ENCODE measurements at regions not wholly inside any gene's neighbourhood (a gene's known extent, or its start where the extent isn't known, plus 50 kb on each side); places are given as distances from the start of the nearest gene placed in this dataset.

GRCh38 chr6:142569676-142570075 is 267.9 kb downstream of the ADGRG6 start:
- no peak for TF ChIP-seq ZFX (IDR thresholded peaks at IDR 0.05)
- TF ChIP-seq CTCF (conservative IDR thresholded peaks at IDR 0.05): no peak
- H3K27ac ChIP-seq: no peak overlapping the region

- TF ChIP-seq CTCF (conservative IDR thresholded peaks at IDR 0.05) (no peak), ZFX (IDR thresholded peaks at IDR 0.05) (no peak)
- no peak overlapping the region for H3K27ac ChIP-seq
These were observed 268.4 kb downstream of the ADGRG6 start for GRCh38 chr6:142570221-142570671.

DNA sequence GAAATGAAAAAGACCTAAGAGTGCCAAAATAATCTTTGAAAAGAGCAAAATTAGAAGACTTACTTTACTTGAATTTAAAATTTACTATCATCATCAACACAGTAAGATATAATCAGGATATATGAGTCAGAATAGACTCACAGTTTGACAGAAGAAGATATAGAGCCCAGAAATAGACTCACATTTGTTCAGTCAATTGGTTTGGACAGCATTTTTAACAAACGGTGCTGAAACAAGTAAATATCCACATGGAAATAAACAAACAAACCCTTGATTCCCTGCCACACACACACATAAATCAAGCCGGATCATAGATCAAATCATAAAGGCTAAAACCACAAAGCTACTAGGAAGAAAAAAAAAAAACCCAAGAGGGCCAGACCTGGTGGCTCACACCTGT is 291.1 kb downstream of the ADGRG6 start:
- TF ChIP-seq CTCF (conservative IDR thresholded peaks at IDR 0.05): no peak
- no peak for TF ChIP-seq ZFX (IDR thresholded peaks at IDR 0.05)
- H3K27ac ChIP-seq: peak overlapping the region; percentile 73

- no peak overlapping the region for H3K27ac ChIP-seq
- TF ChIP-seq ZFX (IDR thresholded peaks at IDR 0.05): no peak
- TF ChIP-seq CTCF (conservative IDR thresholded peaks at IDR 0.05): no peak
These were observed 296.0 kb downstream of the ADGRG6 start for GRCh38 chr6:142597836-142598235.

- TF ChIP-seq ZFX (IDR thresholded peaks at IDR 0.05) (no peak), CTCF (conservative IDR thresholded peaks at IDR 0.05) (no peak)
- no peak overlapping the region for H3K27ac ChIP-seq
These were observed 299.6 kb downstream of the ADGRG6 start for GRCh38 chr6:142601427-142601826.

DNA sequence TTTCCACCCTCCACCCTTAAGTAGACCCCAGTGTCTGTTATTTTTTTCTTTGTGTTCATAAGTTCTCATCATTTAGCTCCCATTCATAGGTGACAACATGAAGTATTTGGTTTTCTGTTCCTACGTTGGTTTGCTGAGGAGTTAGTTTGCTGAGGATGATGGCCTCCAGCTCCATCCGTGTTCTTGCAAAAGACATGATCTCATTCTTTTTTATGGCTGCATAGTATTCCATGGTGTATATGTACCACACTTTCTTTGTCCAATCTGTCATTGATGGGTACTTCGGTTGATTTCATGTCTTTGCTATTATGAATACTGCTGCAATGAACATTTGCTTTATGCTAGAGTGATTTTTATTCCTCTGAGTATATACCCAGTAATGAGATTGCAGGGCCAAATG is 301.2 kb downstream of the ADGRG6 start:
- no peak overlapping the region for H3K27ac ChIP-seq
- no peak for TF ChIP-seq CTCF (conservative IDR thresholded peaks at IDR 0.05)
- TF ChIP-seq ZFX (IDR thresholded peaks at IDR 0.05): no peak

DNA sequence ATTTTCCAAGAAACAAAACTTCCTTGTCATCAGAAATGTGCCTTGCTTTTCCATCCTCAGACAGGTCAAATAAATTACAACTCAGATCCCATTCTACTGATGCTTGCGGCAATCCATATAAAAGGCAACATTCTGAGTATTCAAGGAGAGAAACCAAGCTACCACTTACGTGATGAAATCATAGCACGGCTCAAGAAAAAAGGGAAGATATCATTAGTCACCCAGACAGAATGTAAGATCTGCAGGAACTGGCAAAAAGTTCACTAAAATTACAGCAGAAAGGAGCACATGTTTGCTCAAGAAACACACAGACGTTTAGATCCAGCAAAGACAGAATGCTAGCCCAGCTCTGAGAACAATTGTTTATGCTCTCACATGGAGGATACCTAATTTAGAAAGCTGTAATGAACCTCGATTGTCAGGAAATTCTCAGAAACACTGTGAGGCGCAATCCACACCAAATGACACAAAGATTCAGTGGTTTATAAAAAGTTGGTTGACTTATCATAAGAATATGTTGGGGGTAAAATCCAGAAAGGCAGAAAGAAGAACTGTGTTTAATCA is 304.2 kb downstream of the ADGRG6 start:
- H3K27ac ChIP-seq: no peak overlapping the region
- TF ChIP-seq CTCF (conservative IDR thresholded peaks at IDR 0.05) (no peak), ZFX (IDR thresholded peaks at IDR 0.05) (no peak)

Data from C4-2B (cell line).